LNCaP clone FGC (cell line): ENCODE measurements at regions not wholly inside any gene's neighbourhood (a gene's known extent, or its start where the extent isn't known, plus 50 kb on each side); places are given as distances from the start of the nearest gene placed in this dataset.

Source experiments
- DNase-seq: peaks from one replicate; pipeline ENCODE4 v3.0.0-alpha.2; 2011; ENCODE audit warnings: low read depth
- H3K4me3 ChIP-seq: 2 replicates; pipeline ENCODE4 v1.5.1; 2011; ENCODE audit warnings: mild to moderate bottlenecking, low read depth, low read length, control low read depth
- TF ChIP-seq, protein P1 (sequence below): IDR thresholded peaks from 2 replicates; pipeline ENCODE4 v1.5.1; 2012; ENCODE audit warnings: mild to moderate bottlenecking; ENCODE audit not compliant: control insufficient read depth, insufficient read depth; ENCODE audit errors: extremely low read depth

DNA sequence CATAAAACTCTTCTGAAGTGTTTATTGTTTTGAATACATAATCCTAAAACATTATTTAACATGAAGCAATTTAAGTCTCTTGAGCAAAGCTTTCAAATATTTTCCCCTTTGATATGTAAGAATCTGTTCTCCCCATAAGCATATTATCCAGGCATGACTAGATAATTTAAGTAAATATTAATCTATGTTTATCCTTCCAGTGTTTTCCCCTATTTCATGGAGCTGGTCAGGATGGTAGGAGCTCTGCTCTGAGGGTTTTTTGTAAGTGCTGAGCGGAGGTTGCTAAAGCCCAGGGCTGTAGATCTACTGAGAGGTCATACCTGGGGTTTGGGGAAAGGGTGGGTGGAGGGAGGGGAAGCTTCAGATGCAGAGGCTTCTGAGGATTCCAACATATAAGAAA is 258.9 kb upstream of the SFRP2 start:
- no peak overlapping the region for H3K4me3 ChIP-seq
- no peak for DNase-seq
- TF ChIP-seq, protein P1, sequence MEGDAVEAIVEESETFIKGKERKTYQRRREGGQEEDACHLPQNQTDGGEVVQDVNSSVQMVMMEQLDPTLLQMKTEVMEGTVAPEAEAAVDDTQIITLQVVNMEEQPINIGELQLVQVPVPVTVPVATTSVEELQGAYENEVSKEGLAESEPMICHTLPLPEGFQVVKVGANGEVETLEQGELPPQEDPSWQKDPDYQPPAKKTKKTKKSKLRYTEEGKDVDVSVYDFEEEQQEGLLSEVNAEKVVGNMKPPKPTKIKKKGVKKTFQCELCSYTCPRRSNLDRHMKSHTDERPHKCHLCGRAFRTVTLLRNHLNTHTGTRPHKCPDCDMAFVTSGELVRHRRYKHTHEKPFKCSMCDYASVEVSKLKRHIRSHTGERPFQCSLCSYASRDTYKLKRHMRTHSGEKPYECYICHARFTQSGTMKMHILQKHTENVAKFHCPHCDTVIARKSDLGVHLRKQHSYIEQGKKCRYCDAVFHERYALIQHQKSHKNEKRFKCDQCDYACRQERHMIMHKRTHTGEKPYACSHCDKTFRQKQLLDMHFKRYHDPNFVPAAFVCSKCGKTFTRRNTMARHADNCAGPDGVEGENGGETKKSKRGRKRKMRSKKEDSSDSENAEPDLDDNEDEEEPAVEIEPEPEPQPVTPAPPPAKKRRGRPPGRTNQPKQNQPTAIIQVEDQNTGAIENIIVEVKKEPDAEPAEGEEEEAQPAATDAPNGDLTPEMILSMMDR = no peak

DNA sequence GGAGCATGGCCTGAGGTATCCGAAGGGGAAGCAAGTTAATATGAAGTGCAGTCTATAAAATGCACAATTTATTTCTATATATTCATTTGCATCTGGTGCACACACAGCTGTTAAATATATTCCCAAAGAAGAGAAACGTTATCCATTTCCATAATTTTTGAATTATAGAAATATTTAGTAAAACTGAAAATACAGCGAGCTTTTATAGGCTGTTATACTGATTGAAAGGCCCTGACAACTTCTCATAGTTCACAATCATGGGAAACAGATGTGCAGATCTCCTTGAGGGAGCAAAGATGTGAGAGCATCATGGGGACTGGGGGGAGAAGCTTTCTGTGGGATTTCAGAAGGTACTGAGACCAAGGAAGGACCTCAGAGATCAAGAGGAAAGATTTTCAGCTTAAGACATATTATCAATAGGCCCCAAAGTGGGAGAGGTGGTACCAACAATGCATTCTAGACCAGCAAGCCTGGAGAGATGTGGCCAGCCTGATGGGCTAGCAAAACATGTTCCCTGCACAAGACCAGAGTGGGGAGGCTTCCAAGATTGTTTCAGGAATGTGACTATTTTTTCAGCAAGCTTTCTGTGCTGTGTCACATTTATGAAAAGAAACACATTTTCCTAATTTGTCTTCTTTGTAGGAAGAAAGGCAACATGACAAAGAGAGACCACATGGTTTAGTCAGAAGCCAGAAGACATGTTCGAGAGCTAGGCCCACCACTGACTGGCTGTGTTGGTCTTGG is 256.0 kb upstream of the SFRP2 start:
- no peak for DNase-seq
- TF ChIP-seq, protein P1 = no peak
- no peak overlapping the region for H3K4me3 ChIP-seq

DNA sequence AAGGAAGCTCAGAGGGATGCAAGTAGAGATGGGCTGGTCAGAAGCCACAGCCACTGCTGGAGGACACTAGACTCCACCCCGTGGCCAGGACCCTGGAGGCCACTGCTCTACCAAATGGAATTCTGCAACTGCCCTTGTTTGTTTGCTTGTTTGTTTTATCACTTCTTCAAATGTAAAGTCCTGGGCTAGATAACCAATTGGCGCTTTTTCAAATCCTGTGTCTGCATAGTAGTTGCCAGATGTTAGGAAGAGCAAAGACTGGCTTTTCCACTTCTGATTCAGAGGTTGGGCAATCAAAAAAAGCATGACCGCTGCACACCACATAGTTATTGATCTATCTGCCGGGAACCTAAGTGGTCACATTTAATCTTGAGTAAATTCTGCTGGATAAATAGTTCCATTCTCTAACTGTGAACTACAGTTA is 255.2 kb upstream of the SFRP2 start:
- peak; percentile 13 for DNase-seq
- TF ChIP-seq, protein P1 = no peak

DNA sequence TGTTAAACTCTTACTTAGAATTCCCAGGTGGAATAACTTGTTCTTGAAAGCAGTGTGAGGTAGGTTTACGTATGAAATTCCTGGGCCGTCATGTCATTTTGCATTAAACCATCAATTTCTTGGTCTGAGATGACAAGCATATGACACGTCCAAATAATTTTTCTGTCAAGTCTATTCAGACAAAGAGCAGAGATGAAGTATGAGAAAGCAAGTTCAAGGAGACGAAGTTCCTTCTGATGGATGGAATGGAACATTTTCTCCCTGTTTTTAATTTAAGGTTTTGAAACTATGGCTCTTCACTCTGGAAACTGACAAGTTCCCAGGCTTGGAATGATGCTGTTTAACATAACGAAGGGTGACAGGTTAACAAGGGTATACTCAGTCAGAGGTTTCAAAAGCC is 252.8 kb upstream of the SFRP2 start:
- DNase-seq = no peak
- no peak overlapping the region for H3K4me3 ChIP-seq
- TF ChIP-seq, protein P1 = no peak

More for the DNA sequence above, 255.2 kb upstream of the SFRP2 start:
- no peak overlapping the region for H3K4me3 ChIP-seq

DNA sequence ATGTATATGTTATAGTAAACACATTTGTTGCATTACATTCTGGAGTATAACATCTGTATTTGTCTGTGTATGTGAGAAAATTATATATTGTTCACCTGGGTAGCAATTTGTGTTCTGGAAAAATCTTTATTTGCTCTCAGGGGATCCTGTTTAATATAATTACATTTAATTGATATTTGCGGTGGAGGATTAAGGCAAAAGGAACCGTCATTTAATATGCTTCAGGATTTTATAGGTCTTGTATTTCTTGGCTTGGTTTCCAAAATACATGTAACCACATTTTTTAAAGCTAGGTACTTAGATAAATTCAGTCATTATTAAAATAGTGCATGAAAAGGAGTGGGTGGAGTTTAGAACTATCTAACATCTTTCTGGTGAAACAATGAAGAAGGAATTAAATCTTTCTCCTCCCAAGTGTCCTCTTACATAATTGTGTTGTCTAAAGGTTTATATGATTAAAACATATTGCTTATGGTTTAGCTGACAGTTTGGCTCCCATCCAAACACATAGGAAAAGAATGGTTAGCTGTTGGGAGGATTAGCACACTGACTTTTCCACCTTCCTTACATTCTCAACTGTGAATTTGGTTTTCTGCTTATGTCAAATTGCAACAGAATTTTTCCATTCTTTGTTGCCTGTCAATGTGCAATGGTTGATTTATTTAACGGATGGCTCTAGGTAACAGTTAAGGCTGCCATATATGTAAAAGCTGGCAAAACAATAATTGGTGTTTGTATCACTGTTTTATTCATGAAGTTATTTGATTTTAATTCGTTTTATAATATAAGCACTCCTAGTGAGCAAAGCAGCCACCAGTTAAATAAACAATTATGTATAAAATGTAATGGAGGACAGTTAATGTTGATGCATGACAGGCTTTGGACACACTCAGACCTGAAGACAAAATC is 250.8 kb upstream of the SFRP2 start:
- TF ChIP-seq, protein P1 = no peak
- H3K4me3 ChIP-seq = no peak overlapping the region
- DNase-seq = no peak

DNA sequence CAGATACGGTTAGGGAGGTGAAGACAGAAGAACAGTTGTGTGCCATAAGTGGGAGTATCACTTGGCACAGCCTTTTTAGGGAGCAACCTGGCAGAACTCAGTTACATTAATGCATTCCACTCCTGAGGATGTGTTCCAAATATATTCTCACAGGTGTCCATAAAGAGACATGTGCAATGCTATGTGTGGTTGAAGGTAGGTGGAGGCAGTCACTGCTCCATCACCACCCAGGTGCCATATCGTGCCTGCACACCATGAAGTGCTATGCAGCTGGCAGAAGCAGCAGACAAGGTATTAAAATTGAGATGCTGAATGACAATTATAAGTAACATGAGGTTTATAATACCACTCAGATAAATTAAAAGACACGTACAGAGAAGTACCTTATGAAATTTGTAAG is 248.0 kb upstream of the SFRP2 start:
- TF ChIP-seq, protein P1 = no peak
- DNase-seq = no peak
- no peak overlapping the region for H3K4me3 ChIP-seq

DNA sequence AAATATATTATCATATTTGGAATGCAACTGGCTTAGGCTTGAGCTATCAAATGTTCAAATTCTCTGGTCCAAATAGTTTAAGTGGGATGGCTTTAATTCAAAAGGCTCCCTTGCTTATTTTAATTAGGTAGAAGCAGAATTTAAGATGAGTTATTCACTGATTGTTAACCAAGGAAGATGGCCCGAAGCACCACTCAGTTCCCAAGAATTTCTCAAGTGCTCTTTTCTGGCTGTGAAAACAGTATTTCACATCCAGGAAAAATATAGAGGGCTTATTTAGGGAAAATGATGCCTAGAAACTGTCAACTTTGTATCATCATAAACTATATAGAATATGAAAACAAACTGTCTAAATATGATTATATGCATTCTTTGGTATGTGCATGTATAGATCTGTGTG is 246.5 kb upstream of the SFRP2 start:
- H3K4me3 ChIP-seq = no peak overlapping the region
- TF ChIP-seq, protein P1 = no peak
- DNase-seq = no peak
